ENCODE measurements at regions not wholly inside any gene's neighbourhood (a gene's known extent, or its start where the extent isn't known, plus 50 kb on each side); places are given as distances from the start of the nearest gene placed in this dataset.
"Not testable (repeated sequence)": the region's sequence is repeated elsewhere in the genome, so short reads cannot be mapped to it uniquely, and the experiment has no call there.

DNA sequence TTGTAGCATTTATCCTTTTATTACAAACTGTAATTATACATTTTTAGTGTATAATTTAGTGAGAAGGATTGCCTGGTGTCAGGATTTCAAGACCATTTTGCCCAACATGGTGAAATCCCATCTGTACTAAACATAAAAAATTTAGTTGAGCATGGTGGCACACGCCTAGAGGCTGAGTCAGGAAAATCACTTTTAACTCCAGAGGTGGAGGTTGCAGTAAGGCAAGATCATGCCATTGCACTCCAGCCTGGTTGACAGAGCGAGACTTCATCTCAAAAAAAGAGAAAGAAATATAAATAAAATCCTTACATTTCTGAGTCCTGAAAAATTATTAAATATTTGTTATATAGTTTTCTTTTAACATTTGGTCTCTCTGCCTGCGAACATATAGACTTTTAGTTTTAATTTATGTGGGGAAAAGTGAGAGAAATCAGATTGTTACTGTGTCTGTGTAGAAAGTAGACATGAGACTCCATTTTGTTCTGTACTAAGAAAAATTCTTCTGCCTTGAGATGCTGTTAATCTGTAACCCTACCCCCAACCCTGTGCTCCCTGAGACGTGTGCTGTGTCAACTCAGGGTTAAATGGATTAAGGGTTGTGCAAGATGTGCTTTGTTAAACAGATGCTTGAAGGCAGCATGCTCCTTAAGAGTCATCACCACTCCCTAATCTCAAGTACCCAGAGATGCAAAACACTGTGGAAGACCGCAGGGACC, 99.5 kb downstream of the ZNF737 start:
- TF ChIP-seq POLR2A (IDR thresholded peaks at IDR 0.05) = not testable (repeated sequence)
- TF ChIP-seq, protein P1, sequence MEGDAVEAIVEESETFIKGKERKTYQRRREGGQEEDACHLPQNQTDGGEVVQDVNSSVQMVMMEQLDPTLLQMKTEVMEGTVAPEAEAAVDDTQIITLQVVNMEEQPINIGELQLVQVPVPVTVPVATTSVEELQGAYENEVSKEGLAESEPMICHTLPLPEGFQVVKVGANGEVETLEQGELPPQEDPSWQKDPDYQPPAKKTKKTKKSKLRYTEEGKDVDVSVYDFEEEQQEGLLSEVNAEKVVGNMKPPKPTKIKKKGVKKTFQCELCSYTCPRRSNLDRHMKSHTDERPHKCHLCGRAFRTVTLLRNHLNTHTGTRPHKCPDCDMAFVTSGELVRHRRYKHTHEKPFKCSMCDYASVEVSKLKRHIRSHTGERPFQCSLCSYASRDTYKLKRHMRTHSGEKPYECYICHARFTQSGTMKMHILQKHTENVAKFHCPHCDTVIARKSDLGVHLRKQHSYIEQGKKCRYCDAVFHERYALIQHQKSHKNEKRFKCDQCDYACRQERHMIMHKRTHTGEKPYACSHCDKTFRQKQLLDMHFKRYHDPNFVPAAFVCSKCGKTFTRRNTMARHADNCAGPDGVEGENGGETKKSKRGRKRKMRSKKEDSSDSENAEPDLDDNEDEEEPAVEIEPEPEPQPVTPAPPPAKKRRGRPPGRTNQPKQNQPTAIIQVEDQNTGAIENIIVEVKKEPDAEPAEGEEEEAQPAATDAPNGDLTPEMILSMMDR (IDR thresholded peaks at IDR 0.05 in 8 of 11, conservative IDR thresholded peaks at IDR 0.05 in 3 of 11) = not testable (repeated sequence)
